ENCODE measurements at regions not wholly inside any gene's neighbourhood (a gene's known extent, or its start where the extent isn't known, plus 50 kb on each side); places are given as distances from the start of the nearest gene placed in this dataset.
"Not testable (repeated sequence)": the region's sequence is repeated elsewhere in the genome, so short reads cannot be mapped to it uniquely, and the experiment has no call there.

DNA sequence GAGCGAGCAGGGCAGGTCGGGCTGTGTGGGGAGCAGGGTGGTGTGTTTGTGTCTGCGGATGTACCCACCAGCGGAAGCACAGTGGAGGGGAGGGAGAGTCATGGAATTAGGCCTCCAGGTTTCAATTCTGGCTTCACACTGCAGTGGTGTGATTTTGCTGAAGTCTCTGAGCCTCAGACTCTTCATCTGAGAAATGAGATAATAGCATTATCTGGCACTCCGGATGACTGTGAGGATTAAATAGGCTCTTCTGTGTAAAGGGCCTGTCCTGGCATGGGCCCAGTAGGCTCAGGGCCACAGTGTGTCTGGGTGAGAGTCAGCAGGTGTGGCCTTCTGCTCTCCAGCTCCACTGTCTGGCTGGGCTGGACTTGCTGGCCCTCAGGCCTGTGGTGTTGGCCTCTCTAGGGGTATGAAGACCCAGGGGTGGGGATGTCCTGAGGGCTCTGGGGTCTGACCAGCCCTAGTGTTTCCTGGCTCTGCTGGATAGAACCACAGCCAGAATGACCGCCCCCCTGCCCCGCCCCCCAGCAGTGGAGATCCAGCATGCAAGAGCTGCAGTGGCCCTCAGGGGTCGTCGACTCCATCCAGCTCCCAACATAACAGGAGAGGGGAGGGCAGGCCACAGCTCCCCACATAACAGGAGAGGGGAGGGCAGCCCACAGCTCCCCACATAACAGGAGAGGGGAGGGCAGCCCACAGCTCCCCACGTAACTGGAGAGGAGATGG, 178.6 kb downstream of the RPS24 start:
- H3K4me3 ChIP-seq (ENCODE audit: low read depth, low read length): no peak overlapping the region
- TF ChIP-seq, protein P1, sequence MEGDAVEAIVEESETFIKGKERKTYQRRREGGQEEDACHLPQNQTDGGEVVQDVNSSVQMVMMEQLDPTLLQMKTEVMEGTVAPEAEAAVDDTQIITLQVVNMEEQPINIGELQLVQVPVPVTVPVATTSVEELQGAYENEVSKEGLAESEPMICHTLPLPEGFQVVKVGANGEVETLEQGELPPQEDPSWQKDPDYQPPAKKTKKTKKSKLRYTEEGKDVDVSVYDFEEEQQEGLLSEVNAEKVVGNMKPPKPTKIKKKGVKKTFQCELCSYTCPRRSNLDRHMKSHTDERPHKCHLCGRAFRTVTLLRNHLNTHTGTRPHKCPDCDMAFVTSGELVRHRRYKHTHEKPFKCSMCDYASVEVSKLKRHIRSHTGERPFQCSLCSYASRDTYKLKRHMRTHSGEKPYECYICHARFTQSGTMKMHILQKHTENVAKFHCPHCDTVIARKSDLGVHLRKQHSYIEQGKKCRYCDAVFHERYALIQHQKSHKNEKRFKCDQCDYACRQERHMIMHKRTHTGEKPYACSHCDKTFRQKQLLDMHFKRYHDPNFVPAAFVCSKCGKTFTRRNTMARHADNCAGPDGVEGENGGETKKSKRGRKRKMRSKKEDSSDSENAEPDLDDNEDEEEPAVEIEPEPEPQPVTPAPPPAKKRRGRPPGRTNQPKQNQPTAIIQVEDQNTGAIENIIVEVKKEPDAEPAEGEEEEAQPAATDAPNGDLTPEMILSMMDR (conservative IDR thresholded peaks at IDR 0.05; ENCODE audit: low read depth, low read length): no peak
- no peak for DNase-seq (ENCODE audit: low read depth)

- DNase-seq (ENCODE audit: low read depth): no peak
- TF ChIP-seq, protein P1 (conservative IDR thresholded peaks at IDR 0.05; ENCODE audit: low read depth, low read length): no peak
Measured at GRCh38 chr10:78212786-78213175, 179.1 kb downstream of the RPS24 start.

DNA sequence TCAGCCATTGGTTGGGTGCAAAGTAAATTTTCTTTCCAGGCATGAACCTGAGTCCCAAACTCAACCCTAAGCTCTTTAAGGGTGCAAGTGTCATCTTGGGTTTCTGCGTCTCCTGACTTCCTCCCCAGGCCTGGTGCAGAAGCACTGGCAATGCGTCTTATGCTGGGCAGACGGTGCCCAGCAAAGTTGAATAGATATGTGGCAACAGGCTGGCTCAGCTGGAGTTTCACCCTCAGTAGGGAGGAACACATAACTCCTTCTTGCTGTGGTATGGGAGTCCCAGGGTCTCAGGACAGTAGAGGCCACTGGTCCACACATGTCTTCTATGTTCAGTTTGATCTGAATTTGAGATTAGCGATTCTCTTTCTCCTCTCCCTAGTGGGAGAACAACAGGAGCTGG, 181.3 kb downstream of the RPS24 start:
- TF ChIP-seq, protein P1 (conservative IDR thresholded peaks at IDR 0.05; ENCODE audit: low read depth, low read length): no peak
- no peak for DNase-seq (ENCODE audit: low read depth)
- H3K4me3 ChIP-seq (ENCODE audit: low read depth, low read length): no peak overlapping the region

More at GRCh38 chr10:78212786-78213175, 179.1 kb downstream of the RPS24 start:
- H3K4me3 ChIP-seq (ENCODE audit: low read depth, low read length): no peak overlapping the region

DNA sequence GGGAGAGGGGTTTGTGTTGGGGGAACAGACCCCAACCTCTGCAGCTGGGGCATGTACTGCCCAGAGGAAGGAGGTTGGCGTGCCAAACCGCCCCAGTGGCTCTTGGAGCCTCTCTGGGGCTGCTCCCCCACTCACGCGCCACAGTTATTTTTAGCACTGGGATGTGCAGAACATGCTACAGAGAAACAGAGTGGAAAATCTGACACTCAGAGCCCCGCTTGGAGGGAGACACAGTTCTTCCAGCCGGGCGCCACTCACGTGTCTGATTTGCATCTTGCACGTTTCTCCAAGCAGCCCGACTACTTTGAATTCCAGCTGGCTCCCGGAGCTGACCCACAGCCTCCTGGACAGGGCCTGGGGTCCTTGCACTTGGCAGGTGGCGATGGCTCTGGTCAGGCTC, 182.0 kb downstream of the RPS24 start:
- DNase-seq (ENCODE audit: low read depth): no peak
- H3K4me3 ChIP-seq (ENCODE audit: low read depth, low read length): no peak overlapping the region
- TF ChIP-seq, protein P1 (conservative IDR thresholded peaks at IDR 0.05; ENCODE audit: low read depth, low read length): no peak

- DNase-seq (ENCODE audit: low read depth): no peak
- TF ChIP-seq, protein P1 (conservative IDR thresholded peaks at IDR 0.05; ENCODE audit: low read depth, low read length): no peak
- no peak overlapping the region for H3K4me3 ChIP-seq (ENCODE audit: low read depth, low read length)
Measured at GRCh38 chr10:78217336-78217735, 183.7 kb downstream of the RPS24 start.

DNA sequence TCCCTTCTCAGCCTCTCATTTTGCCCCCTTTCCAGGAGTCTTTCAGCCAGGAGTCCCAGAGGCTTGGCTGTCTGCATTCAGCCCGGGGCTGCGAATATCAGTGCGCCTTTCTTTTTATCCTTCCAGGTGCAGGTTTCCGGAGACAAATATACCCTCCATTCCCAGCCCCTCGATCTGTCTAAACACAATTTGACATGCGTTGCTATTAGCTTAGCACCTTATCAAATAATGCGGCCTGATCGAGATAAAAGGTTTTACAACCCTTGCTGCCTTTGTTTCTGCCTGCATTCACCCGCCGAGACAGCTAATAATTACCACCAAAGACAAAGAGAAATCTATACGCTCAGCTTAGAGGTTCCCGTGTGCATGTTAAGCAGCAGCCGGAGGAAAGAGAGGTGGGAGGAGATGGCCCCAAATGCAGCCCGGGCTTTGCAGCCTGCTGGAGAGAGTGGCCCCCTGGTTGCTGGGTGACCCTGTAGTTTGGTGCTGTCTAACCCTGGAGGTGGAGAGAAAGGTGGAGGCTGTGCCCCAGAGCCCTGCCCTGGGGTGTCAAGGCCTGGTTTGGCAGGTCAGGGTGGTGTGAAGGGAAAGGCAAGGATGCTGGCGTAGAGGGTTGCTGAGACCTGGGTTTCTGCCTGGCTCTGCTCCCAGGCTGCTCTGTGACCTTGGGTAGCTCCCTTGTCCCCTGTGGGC, 185.3 kb downstream of the RPS24 start:
- DNase-seq (ENCODE audit: low read depth): no peak
- no peak overlapping the region for H3K4me3 ChIP-seq (ENCODE audit: low read depth, low read length)
- TF ChIP-seq, protein P1 (conservative IDR thresholded peaks at IDR 0.05; ENCODE audit: low read depth, low read length): no peak

DNA sequence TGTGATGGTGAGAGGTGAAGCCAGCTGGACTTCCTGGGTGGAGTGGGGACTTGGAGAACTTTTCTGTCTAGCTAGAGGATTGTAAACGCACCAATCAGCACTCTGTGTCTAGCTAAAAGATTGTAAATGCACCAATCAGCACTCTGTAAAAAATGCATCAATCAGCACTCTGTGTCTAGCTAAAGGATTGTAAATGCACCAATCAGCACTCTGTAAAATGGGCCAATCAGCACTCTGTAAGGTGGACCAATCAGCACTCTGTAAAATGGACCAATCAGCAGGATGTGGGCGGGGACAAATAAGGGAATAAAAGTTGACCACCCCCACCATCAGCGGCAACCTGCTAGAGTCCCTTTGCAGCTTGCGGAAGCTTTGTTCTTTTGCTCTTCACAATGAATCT, 185.9 kb downstream of the RPS24 start:
- not testable (repeated sequence) for DNase-seq (ENCODE audit: low read depth); H3K4me3 ChIP-seq (ENCODE audit: low read depth, low read length)

All from epithelial cell of proximal tubule (primary cell).